Transverse colon (tissue), 4 donors: ENCODE measurements at regions not wholly inside any gene's neighbourhood (a gene's known extent, or its start where the extent isn't known, plus 50 kb on each side); places are given as distances from the start of the nearest gene placed in this dataset.

Source experiments
- DNase-seq: peaks from one replicate; pipeline ENCODE4 v3.0.0-alpha.2; 2019
- H3K27ac ChIP-seq, 4 donors: fragments of 200-600 bp; sonication (generic); 2 replicates each; pipeline ENCODE4 v1.5.1; 2016 to 2018; ENCODE audit warnings: inconsistent platforms in 4 of 4
- H3K27me3 ChIP-seq: fragments of 200-600 bp; sonication (generic); 2 replicates; pipeline ENCODE4 v1.5.1; 2017; ENCODE audit warnings: inconsistent platforms
- H3K36me3 ChIP-seq, 4 donors: fragments of 200-600 bp; sonication (generic); 2 replicates each; pipeline ENCODE4 v1.5.1; 2017 to 2019; ENCODE audit warnings: inconsistent platforms in 4 of 4
- H3K4me1 ChIP-seq, 4 donors: fragments of 200-600 bp; sonication (generic); 2 replicates each; pipeline ENCODE4 v1.5.1; 2017 to 2020; ENCODE audit warnings: inconsistent platforms in 4 of 4
- H3K4me3 ChIP-seq, 4 donors: fragments of 200-600 bp; sonication (generic); 1 replicate in 1 of 4; 2 replicates in 3 of 4; pipeline versions ENCODE4 v1.5.1 to v1.6.1; 2017 to 2019; ENCODE audit warnings: inconsistent platforms in 4 of 4
- H3K9me3 ChIP-seq, 2 donors: fragments of 200-600 bp; sonication (generic); 2 replicates each; pipeline ENCODE4 v1.5.1; 2017 to 2019; ENCODE audit warnings: inconsistent platforms in 2 of 2
- EP300 ChIP-seq: sonication (generic); formaldehyde crosslinking; IDR thresholded peaks from one replicate; pipeline ENCODE4 v1.6.1; 2017; ENCODE audit warnings: antibody characterized with exemption, low read depth
- POLR2A ChIP-seq: fragments of 450-650 bp; IDR thresholded peaks from one replicate; pipeline ENCODE4 v1.6.1; 2016; ENCODE audit warnings: antibody characterized with exemption, mild to moderate bottlenecking, moderate library complexity
- POLR2AphosphoS5 ChIP-seq, 3 donors: sonication (generic); formaldehyde crosslinking; IDR thresholded peaks; one replicate each; pipeline ENCODE4 v1.6.1; 2016; ENCODE audit warnings: antibody characterized with exemption in 3 of 3
- WGBS, 2 donors: methylation state at CpG; one replicate each; pipeline ENCODE4 v1.1.5; 2018; ENCODE audit warnings: low coverage in 1 of 2; 5-methylcytosine and 5-hydroxymethylcytosine counted together
- in situ Hi-C, 4 donors: fragments of 200-750 bp; cut with MboI; loops; one replicate each; pipeline versions ENCODE4 v1.15.0 to v1.15.1; 2017; ENCODE audit warnings: low sequenced_read_pairs in 3 of 4, low pct_ligation_motif_present in 1 of 4, low pct_unique_long_range_greater_than_20kb in 1 of 4
- intact Hi-C: fragments of 100-400 bp; cut with DNase I; formaldehyde crosslinking; loops from one replicate; pipeline ENCODE4 v1.15.1; 2023; ENCODE audit warnings: low total_unique reads
- small RNA-seq, 4 donors: library from RNA; depleted of rRNA; stranded (forward); fragments of <200 nt; gene quantifications; one replicate each; pipeline ENCODE3, GENCODE V24; 2016
- TF ChIP-seq, protein P1 (sequence below), 5 experiments: fragments of 200-600 bp in 3 of 5; fragments of 450-650 bp in 2 of 5; sonication (generic) in 3 of 5; IDR thresholded peaks; 1 replicate in 2 of 5; 2 replicates in 3 of 5; pipeline ENCODE4 v1.5.1; 2016 to 2017; ENCODE audit warnings: antibody characterized with exemption in 5 of 5, inconsistent platforms in 3 of 5, mild to moderate bottlenecking in 2 of 5, moderate library complexity in 1 of 5

DNA sequence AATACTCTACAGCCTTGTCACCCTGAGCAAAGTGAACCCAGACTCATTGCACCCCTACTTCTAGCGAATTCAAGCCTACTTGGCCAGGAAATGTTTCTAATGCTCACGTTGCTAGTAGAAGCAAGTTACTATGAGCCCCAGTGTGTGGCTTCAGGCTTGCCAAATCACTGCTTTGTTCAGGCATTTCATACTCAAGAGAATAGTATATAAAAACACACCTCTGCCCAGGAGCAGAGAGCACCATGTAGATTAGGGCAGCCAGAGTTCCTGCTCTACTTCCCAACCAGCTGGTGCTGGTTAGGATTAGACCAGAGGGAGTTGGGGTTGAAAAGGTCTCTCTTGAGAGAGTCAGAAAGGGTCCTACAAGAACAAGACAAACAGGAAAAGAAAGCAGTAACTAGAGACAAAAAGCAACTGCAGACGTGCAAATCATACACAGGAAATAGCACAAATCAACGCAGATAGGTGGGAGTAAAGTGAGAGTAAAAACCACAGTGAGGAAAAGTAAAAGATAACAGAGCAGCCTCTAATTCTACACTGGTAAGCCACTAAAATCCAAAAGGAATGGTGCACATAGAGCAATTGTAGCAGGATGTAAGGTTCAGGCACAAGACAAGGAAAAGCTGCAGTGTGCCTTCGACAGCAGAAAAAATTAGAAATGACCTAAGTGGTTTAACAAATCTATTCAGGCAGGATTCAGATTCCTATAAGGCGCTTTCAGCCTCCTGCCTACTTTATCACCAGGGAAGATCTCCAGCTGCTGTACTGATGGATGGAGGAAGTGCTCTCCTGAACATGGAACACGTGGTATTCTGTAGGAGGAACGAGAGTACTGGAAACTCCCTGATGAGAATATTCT lies 49.6 kb upstream of the KIF2A start:
- no peaks in the 10 kb centered on the region for H3K27me3 ChIP-seq
- H3K36me3 ChIP-seq = no peaks in the 10 kb centered on the region
- in situ Hi-C loops = no loop called here
- no peaks in the 10 kb centered on the region for H3K4me1 ChIP-seq
- H3K9me3 ChIP-seq = no peaks in the 10 kb centered on the region
- no peak overlapping the region for H3K4me3 ChIP-seq
- TF ChIP-seq POLR2AphosphoS5 (IDR thresholded peaks at IDR 0.05) = no peak
- TF ChIP-seq EP300 = no peak
- TF ChIP-seq, protein P1, sequence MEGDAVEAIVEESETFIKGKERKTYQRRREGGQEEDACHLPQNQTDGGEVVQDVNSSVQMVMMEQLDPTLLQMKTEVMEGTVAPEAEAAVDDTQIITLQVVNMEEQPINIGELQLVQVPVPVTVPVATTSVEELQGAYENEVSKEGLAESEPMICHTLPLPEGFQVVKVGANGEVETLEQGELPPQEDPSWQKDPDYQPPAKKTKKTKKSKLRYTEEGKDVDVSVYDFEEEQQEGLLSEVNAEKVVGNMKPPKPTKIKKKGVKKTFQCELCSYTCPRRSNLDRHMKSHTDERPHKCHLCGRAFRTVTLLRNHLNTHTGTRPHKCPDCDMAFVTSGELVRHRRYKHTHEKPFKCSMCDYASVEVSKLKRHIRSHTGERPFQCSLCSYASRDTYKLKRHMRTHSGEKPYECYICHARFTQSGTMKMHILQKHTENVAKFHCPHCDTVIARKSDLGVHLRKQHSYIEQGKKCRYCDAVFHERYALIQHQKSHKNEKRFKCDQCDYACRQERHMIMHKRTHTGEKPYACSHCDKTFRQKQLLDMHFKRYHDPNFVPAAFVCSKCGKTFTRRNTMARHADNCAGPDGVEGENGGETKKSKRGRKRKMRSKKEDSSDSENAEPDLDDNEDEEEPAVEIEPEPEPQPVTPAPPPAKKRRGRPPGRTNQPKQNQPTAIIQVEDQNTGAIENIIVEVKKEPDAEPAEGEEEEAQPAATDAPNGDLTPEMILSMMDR (IDR thresholded peaks at IDR 0.05) = no peak
- no peak for TF ChIP-seq POLR2A
- DNase-seq = no peak
- 42 to 43% methylated on average over 5 to 8 of the region's 8 CpGs for WGBS, 2 donors
- H3K27ac ChIP-seq = no peak overlapping the region
- intact Hi-C loops = no loop called here

Small RNAs in the stretch of these regions (small RNA-seq; reads per million reads assigned to genes)
- gene RN7SKP157 = 0 reads per million in 4 donors
- 0 reads per million in 4 donors for gene RNU6-913P
